ENCODE measurements at regions not wholly inside any gene's neighbourhood (a gene's known extent, or its start where the extent isn't known, plus 50 kb on each side); places are given as distances from the start of the nearest gene placed in this dataset.

- no peaks in the 10 kb centered on the region for H3K36me3 ChIP-seq (ENCODE audit: control insufficient read depth, insufficient read depth, low read length)
- no peaks in the 10 kb centered on the region for H4K20me1 ChIP-seq (ENCODE audit: control insufficient read depth, extremely low read depth, insufficient read depth, low read length)
- no peak for DNase-seq (ENCODE audit: low read depth in 2 of 2)
- H3K79me2 ChIP-seq (ENCODE audit: control insufficient read depth, insufficient read depth, low read length) = no peaks in the 10 kb centered on the region
- TF ChIP-seq CTCF (conservative IDR thresholded peaks at IDR 0.05 in 1 of 2, IDR thresholded peaks at IDR 0.05 in 1 of 2; ENCODE audit: low read depth in 1 of 2, low read length in 2 of 2) (no peak), EZH2 (IDR thresholded peaks at IDR 0.05; ENCODE audit: low read length, missing control alignments) (no peak)
- peaks cover 4% of the 10 kb centered on the region for H3K4me1 ChIP-seq (ENCODE audit: control insufficient read depth, extremely low read depth, insufficient read depth, low read length)
- no peaks in the 10 kb centered on the region for H3K27me3 ChIP-seq (ENCODE audit: control insufficient read depth, insufficient read depth, low read length)
- no peak overlapping the region for H3K4me3 ChIP-seq (replicated peaks in 1 of 4; ENCODE audit: control extremely low read depth in 1 of 4, insufficient read depth in 1 of 4, low read depth in 3 of 4, low read length in 4 of 4)
- no peak overlapping the region for H3K9ac ChIP-seq (ENCODE audit: insufficient read depth, low read length)
- H3K4me2 ChIP-seq (ENCODE audit: extremely low read depth, insufficient read depth, low read length) = no peak overlapping the region
- H2AFZ ChIP-seq (ENCODE audit: low read length) = no peak overlapping the region
- H3K27ac ChIP-seq (ENCODE audit: insufficient read depth, low read length) = no peak overlapping the region
- H3K9me3 ChIP-seq (ENCODE audit: control insufficient read depth, insufficient read depth, low read depth, low read length) = no peaks in the 10 kb centered on the region
Observed at GRCh38 chr6:147058786-147059385, 145.3 kb upstream of the STXBP5 start.

GRCh38 chr6:147060636-147061035, 143.6 kb upstream of the STXBP5 start:
- Histone ChIP-seq H3K36me3 (ENCODE audit: control insufficient read depth, insufficient read depth, low read length) (no peaks in the 10 kb centered on the region), H3K9me3 (ENCODE audit: control insufficient read depth, insufficient read depth, low read depth, low read length) (no peaks in the 10 kb centered on the region), H3K27me3 (ENCODE audit: control insufficient read depth, insufficient read depth, low read length) (no peaks in the 10 kb centered on the region), H3K4me2 (ENCODE audit: extremely low read depth, insufficient read depth, low read length) (no peak overlapping the region), H3K9ac (ENCODE audit: insufficient read depth, low read length) (no peak overlapping the region), H3K79me2 (ENCODE audit: control insufficient read depth, insufficient read depth, low read length) (no peaks in the 10 kb centered on the region), H3K4me1 (ENCODE audit: control insufficient read depth, extremely low read depth, insufficient read depth, low read length) (peaks cover 7% of the 10 kb centered on the region), H2AFZ (ENCODE audit: low read length) (no peak overlapping the region), H3K27ac (ENCODE audit: insufficient read depth, low read length) (no peak overlapping the region), H4K20me1 (ENCODE audit: control insufficient read depth, extremely low read depth, insufficient read depth, low read length) (no peaks in the 10 kb centered on the region), H3K4me3 (replicated peaks in 1 of 4; ENCODE audit: control extremely low read depth in 1 of 4, insufficient read depth in 1 of 4, low read depth in 3 of 4, low read length in 4 of 4) (no peak overlapping the region)
- TF ChIP-seq EZH2 (IDR thresholded peaks at IDR 0.05; ENCODE audit: low read length, missing control alignments) (no peak), CTCF (conservative IDR thresholded peaks at IDR 0.05 in 1 of 2, IDR thresholded peaks at IDR 0.05 in 1 of 2; ENCODE audit: low read depth in 1 of 2, low read length in 2 of 2) (no peak)
- DNase-seq (ENCODE audit: low read depth in 2 of 2) = no peak

- Histone ChIP-seq H3K9me3 (ENCODE audit: control insufficient read depth, insufficient read depth, low read depth, low read length) (no peaks in the 10 kb centered on the region), H3K27me3 (ENCODE audit: control insufficient read depth, insufficient read depth, low read length) (no peaks in the 10 kb centered on the region)
Observed at GRCh38 chr6:147061252-147061651, 143.0 kb upstream of the STXBP5 start.

More at GRCh38 chr6:147061252-147061651, 143.0 kb upstream of the STXBP5 start:
- H2AFZ ChIP-seq (ENCODE audit: low read length) = no peak overlapping the region
- no peak for DNase-seq (ENCODE audit: low read depth in 2 of 2)
- H3K79me2 ChIP-seq (ENCODE audit: control insufficient read depth, insufficient read depth, low read length) = no peaks in the 10 kb centered on the region
- H3K4me1 ChIP-seq (ENCODE audit: control insufficient read depth, extremely low read depth, insufficient read depth, low read length) = peaks cover 7% of the 10 kb centered on the region
- TF ChIP-seq EZH2 (IDR thresholded peaks at IDR 0.05; ENCODE audit: low read length, missing control alignments) (no peak), CTCF (conservative IDR thresholded peaks at IDR 0.05 in 1 of 2, IDR thresholded peaks at IDR 0.05 in 1 of 2; ENCODE audit: low read depth in 1 of 2, low read length in 2 of 2) (no peak)
- no peaks in the 10 kb centered on the region for H4K20me1 ChIP-seq (ENCODE audit: control insufficient read depth, extremely low read depth, insufficient read depth, low read length)
- H3K9ac ChIP-seq (ENCODE audit: insufficient read depth, low read length) = no peak overlapping the region
- no peak overlapping the region for H3K4me2 ChIP-seq (ENCODE audit: extremely low read depth, insufficient read depth, low read length)
- no peaks in the 10 kb centered on the region for H3K36me3 ChIP-seq (ENCODE audit: control insufficient read depth, insufficient read depth, low read length)
- no peak overlapping the region for H3K27ac ChIP-seq (ENCODE audit: insufficient read depth, low read length)
- no peak overlapping the region for H3K4me3 ChIP-seq (replicated peaks in 1 of 4; ENCODE audit: control extremely low read depth in 1 of 4, insufficient read depth in 1 of 4, low read depth in 3 of 4, low read length in 4 of 4)
